HCT116 (cell line): ENCODE measurements at regions not wholly inside any gene's neighbourhood (a gene's known extent, or its start where the extent isn't known, plus 50 kb on each side); places are given as distances from the start of the nearest gene placed in this dataset.

Experiments
- ATAC-seq: fragments of 200-7000 bp; cut with Tn5 transposase; 2 replicates; pipeline ENCODE4 v1.9.1; 2020; ENCODE audit warnings: mild to moderate bottlenecking, moderate library complexity
- BruUV-seq: library from RNA; stranded (reverse); fragments of 400-500 nt; replicated peaks from 2 replicates; lab custom pipeline; 2021; lab: Mats Ljungman, UMichigan
- CTCF ChIA-PET: fragments of 300-600 bp; sonication (Branson Sonifier 250); formaldehyde crosslinking; loops from one replicate; lab custom pipeline; 2021; ENCODE audit warnings: antibody characterized with exemption; lab: Charles Lee
- POLR2A ChIA-PET: fragments of 300-600, 350-600 bp; sonication (Branson Sonifier 250); formaldehyde crosslinking; loops from one replicate; lab custom pipeline; 2021; ENCODE audit warnings: antibody characterized with exemption; lab: Charles Lee
- RAD21 ChIA-PET, 2 experiments: fragments of 300-600 bp; sonication (Branson Sonifier 250); formaldehyde crosslinking; loops; one replicate each; lab custom pipeline; 2023; ENCODE audit warnings: low total read pairs in 2 of 2; ENCODE audit not compliant: uncharacterized antibody in 2 of 2, unreplicated experiment in 2 of 2, low non-redundant PET in 1 of 2; lab: Charles Lee
- DNase-seq: peaks from one replicate; pipeline ENCODE4 v3.0.0-alpha.2; 2010; ENCODE audit warnings: low read depth, low spot score
- H2AFZ ChIP-seq: fragments of 200-600 bp; shearing (Covaris generic), sonication (generic); 2 replicates; pipeline ENCODE4 v1.6.1; 2017; ENCODE audit warnings: low read depth, mixed run types, mixed read lengths, antibody characterized with exemption, low read length; ENCODE audit not compliant: poor library complexity, severe bottlenecking
- H3K27ac ChIP-seq: 2 replicates; pipeline ENCODE4 v1.5.1; 2012; ENCODE audit warnings: low read depth, low read length
- H3K27me3 ChIP-seq: fragments of 200-600 bp; sonication (generic); 2 replicates; pipeline ENCODE4 v1.6.1; 2016; ENCODE audit warnings: mixed run types, low read length, mixed read lengths; ENCODE audit not compliant: insufficient read depth
- H3K36me3 ChIP-seq, 2 experiments: fragments of 200-500 bp in 1 of 2; fragments of 200-600 bp in 1 of 2; sonication (Bioruptor generic) in 1 of 2; sonication (generic) in 1 of 2; 2 replicates each; pipeline versions ENCODE4 v1.5.1 to v1.6.1; 2014 to 2016; ENCODE audit warnings: low read length in 2 of 2, inconsistent platforms in 1 of 2, mixed read lengths in 1 of 2, mixed run types in 1 of 2; ENCODE audit not compliant: insufficient read depth in 2 of 2, control insufficient read depth in 1 of 2
- H3K4me1 ChIP-seq, 2 experiments: fragments of 200-600 bp in 1 of 2; sonication (generic) in 1 of 2; 2 replicates each; pipeline versions ENCODE4 v1.5.1 to v1.6.1; 2012 to 2017; ENCODE audit warnings: low read length in 2 of 2, inconsistent platforms in 1 of 2, mild to moderate bottlenecking in 1 of 2, mixed read lengths in 1 of 2, mixed run types in 1 of 2, moderate library complexity in 1 of 2; ENCODE audit not compliant: insufficient read depth in 2 of 2, control insufficient read depth in 1 of 2
- H3K4me2 ChIP-seq: fragments of 200-600 bp; sonication (generic); 2 replicates; pipeline ENCODE4 v1.6.1; 2017; ENCODE audit warnings: mixed run types, low read length, mixed read lengths
- H3K4me3 ChIP-seq, 2 experiments: fragments of 200-600 bp in 1 of 2; sonication (generic) in 1 of 2; replicated peaks in 1 of 2; 2 replicates each; pipeline ENCODE4 v1.5.1; 2011 to 2016; ENCODE audit warnings: low read length in 2 of 2, control low read depth in 1 of 2, low read depth in 1 of 2, mild to moderate bottlenecking in 1 of 2, mixed read lengths in 1 of 2, mixed run types in 1 of 2
- H3K79me2 ChIP-seq: fragments of 200-600 bp; sonication (generic); 2 replicates; pipeline ENCODE4 v1.6.1; 2017; ENCODE audit warnings: mild to moderate bottlenecking, mixed run types, low read length, moderate library complexity, mixed read lengths; ENCODE audit not compliant: insufficient read depth
- H3K9ac ChIP-seq: fragments of 200-600 bp; sonication (generic); 2 replicates; pipeline ENCODE4 v1.6.1; 2016; ENCODE audit warnings: low read length, mixed read lengths
- H3K9me2 ChIP-seq: fragments of 200-600 bp; sonication (generic), shearing (Covaris generic); 2 replicates; pipeline ENCODE4 v1.6.1; 2017; ENCODE audit warnings: mixed run types, mild to moderate bottlenecking, moderate library complexity; ENCODE audit not compliant: insufficient read depth
- H3K9me3 ChIP-seq, 2 experiments: fragments of 200-500 bp in 1 of 2; fragments of 200-600 bp in 1 of 2; sonication (Bioruptor generic) in 1 of 2; sonication (generic) in 1 of 2; 2 replicates each; pipeline ENCODE4 v1.6.1; 2014 to 2017; ENCODE audit warnings: low read length in 2 of 2, mixed read lengths in 2 of 2, inconsistent platforms in 1 of 2, low read depth in 1 of 2, mild to moderate bottlenecking in 1 of 2, mixed run types in 1 of 2, moderate library complexity in 1 of 2; ENCODE audit not compliant: control insufficient read depth in 1 of 2, insufficient read depth in 1 of 2
- H4K20me1 ChIP-seq: fragments of 200-600 bp; sonication (generic), shearing (Covaris generic); 2 replicates; pipeline ENCODE4 v1.6.1; 2017; ENCODE audit warnings: mixed run types, mild to moderate bottlenecking, moderate library complexity; ENCODE audit not compliant: insufficient read depth
- ATF3 ChIP-seq: IDR thresholded peaks from 2 replicates; pipeline ENCODE4 v1.6.1; 2012
- CBX3 ChIP-seq: IDR thresholded peaks from 2 replicates; pipeline ENCODE4 v1.6.1; 2012; ENCODE audit warnings: low read depth
- CTCF ChIP-seq, 3 experiments: fragments of 200-600 bp in 1 of 3; sonication (generic) in 1 of 3; IDR thresholded peaks in 2 of 3; conservative IDR thresholded peaks in 1 of 3; 2 replicates each; pipeline ENCODE4 v1.5.1; 2012 to 2017; ENCODE audit warnings: low read depth in 2 of 3, low read length in 2 of 3, antibody characterized with exemption in 1 of 3, borderline replicate concordance in 1 of 3, control low read depth in 1 of 3, mild to moderate bottlenecking in 1 of 3, mixed read lengths in 1 of 3, mixed run types in 1 of 3, moderate library complexity in 1 of 3; ENCODE audit not compliant: insufficient read depth in 1 of 3
- EGR1 ChIP-seq: IDR thresholded peaks from 2 replicates; pipeline ENCODE4 v1.6.1; 2012; ENCODE audit warnings: low read depth
- EZH2 ChIP-seq: fragments of 200-600 bp; sonication (generic); IDR thresholded peaks from 2 replicates; pipeline ENCODE4 v1.6.1; 2017; ENCODE audit warnings: antibody characterized with exemption, mixed run types
- FOSL1 ChIP-seq: IDR thresholded peaks from 2 replicates; pipeline ENCODE4 v1.6.1; 2012; ENCODE audit warnings: low read depth
- JUND ChIP-seq: IDR thresholded peaks from 2 replicates; pipeline ENCODE4 v1.6.1; 2012
- SP1 ChIP-seq: IDR thresholded peaks from 2 replicates; pipeline ENCODE4 v1.6.1; 2012; ENCODE audit warnings: low read depth
- SRF ChIP-seq: IDR thresholded peaks from 2 replicates; pipeline ENCODE4 v1.6.1; 2012; ENCODE audit warnings: low read depth
- ZNF274 ChIP-seq: fragments of 200-500 bp; sonication (Bioruptor generic); IDR thresholded peaks from 2 replicates; pipeline ENCODE4 v1.6.1; 2014; ENCODE audit warnings: mild to moderate bottlenecking, low read depth, low read length, inconsistent platforms
- intact Hi-C: fragments of 100-400 bp; cut with micrococcal nuclease; formaldehyde crosslinking; loops from 2 replicates; pipeline ENCODE4 v1.10.0; 2022

GRCh38 chr18:78268226-78268988 lies 711.2 kb upstream of the SALL3 start:
- Histone ChIP-seq H3K36me3 (no peaks in the 10 kb centered on the region), H4K20me1 (no peaks in the 10 kb centered on the region), H3K9me2 (no peaks in the 10 kb centered on the region), H3K4me2 (no peak overlapping the region), H3K4me1 (no peaks in the 10 kb centered on the region), H3K4me3 (no peak overlapping the region), H3K9ac (no peak overlapping the region), H3K79me2 (no peaks in the 10 kb centered on the region), H3K27me3 (no peaks in the 10 kb centered on the region), H3K9me3 (peaks cover 22 to 28% of the 10 kb centered on the region in 2 experiments; a peak in 2 of 4 replicates), H2AFZ (no peak overlapping the region), H3K27ac (no peak overlapping the region)
- BruUV-seq, result no TSS peak
- ChIA-PET RAD21 (no interaction called here), POLR2A (no interaction called here)
- intact Hi-C loops, result no loop called here
- no peak for ATAC-seq
- no peak for DNase-seq
- TF ChIP-seq FOSL1 (no peak), EZH2 (no peak), EGR1 (no peak), ATF3 (no peak), JUND (no peak), SP1 (no peak), SRF (no peak), CTCF (IDR thresholded peaks at IDR 0.05 in 2 of 3, conservative IDR thresholded peaks at IDR 0.05 in 1 of 3; ENCODE audit: borderline replicate concordance in 1 of 3, insufficient read depth in 1 of 3, low read depth in 2 of 3, low read length in 2 of 3) (no peak), ZNF274 (no peak), CBX3 (no peak)
- TF ChIP-seq, all 23 proteins: peak for 0
- CTCF ChIA-PET, result no interaction called here
